ENCODE measurements at regions not wholly inside any gene's neighbourhood (a gene's known extent, or its start where the extent isn't known, plus 50 kb on each side); places are given as distances from the start of the nearest gene placed in this dataset.

- TF ChIP-seq CTCF (IDR thresholded peaks at IDR 0.05) (no peak), POLR2A (IDR thresholded peaks at IDR 0.05) (no peak)
Observed at GRCh38 chr16:26749072-26749471, 317.7 kb upstream of the C16orf82 start.
